ENCODE measurements at regions not wholly inside any gene's neighbourhood (a gene's known extent, or its start where the extent isn't known, plus 50 kb on each side); places are given as distances from the start of the nearest gene placed in this dataset.

DNA sequence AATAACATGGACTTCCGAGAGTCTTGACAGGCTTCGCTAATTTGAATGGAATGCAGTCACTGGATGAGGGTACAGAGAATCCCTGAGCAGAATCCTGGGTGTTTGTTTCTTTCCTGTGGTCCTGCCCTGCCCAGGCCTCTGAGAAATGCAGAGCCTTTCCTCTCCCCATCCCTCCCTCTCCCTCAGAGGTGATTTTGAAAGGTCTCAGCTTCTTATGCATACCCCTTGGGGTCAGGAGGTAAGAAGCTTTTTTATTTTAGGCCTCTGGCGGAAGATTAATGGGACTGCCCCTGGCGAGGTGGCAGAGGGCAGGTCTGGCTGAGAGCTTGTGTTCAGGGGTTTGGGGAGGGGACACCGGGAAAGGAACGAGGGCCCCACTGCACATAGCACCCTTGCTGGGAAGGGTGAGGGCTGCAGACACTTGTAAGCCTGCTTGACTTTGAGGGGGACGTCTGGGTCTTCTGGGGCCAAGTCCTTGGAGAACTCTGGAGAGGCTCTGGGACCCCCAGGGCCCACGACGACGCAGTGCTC, 116.5 kb upstream of the SLC45A1 start (continued):
- no peak for TF ChIP-seq TBP (CRISPR knock-in tag; IDR thresholded peaks at IDR 0.05)
- TF ChIP-seq, protein P1, sequence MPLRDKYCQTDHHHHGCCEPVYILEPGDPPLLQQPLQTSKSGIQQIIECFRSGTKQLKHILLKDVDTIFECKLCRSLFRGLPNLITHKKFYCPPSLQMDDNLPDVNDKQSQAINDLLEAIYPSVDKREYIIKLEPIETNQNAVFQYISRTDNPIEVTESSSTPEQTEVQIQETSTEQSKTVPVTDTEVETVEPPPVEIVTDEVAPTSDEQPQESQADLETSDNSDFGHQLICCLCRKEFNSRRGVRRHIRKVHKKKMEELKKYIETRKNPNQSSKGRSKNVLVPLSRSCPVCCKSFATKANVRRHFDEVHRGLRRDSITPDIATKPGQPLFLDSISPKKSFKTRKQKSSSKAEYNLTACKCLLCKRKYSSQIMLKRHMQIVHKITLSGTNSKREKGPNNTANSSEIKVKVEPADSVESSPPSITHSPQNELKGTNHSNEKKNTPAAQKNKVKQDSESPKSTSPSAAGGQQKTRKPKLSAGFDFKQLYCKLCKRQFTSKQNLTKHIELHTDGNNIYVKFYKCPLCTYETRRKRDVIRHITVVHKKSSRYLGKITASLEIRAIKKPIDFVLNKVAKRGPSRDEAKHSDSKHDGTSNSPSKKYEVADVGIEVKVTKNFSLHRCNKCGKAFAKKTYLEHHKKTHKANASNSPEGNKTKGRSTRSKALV (CRISPR knock-in tag; IDR thresholded peaks at IDR 0.05), result no peak

DNA sequence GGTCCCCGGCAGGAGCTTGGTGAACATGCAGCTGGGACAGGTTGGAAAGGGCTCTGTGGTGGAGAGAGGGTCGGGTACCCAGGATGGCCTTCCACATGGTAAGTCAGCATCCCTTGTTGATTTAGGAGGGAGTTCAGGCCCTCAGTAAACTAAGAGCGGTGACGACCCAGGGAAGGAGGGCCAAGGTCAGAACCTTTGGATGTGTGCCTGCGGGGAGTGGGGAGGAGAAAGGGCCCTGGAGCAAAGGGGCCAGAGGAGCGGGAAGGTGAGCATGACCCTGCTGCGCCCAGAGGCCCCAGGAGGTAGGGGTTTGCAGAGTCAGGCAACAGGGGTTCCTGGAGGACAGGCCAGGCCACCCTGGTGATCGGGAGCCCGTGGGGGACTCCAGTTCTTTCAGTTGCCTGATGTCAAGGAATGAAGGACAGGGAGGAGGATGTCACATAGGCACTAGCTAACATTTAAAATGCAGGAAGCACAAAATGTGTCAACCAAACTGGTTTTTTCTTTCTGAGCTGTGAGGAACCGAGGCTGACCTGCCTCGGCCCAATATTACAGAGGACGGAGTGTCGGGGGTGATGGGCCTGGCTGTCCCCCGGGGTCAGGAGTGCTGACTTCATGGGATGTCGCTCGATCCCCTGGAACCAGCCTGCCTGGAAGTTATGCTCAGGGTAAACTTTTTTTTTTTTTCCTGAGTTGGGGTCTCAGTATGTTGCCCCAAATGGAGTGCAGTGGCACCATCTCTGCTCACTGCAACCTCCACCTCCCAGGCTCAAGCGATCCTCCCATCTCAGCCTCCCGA, 117.4 kb upstream of the SLC45A1 start:
- CTCF ChIA-PET (ENCODE audit: low intra/inter-chr PET ratio, low total read pairs), result no interaction called here
- peak; percentile 66 for ATAC-seq
- in situ Hi-C loops (cut with HindIII; ENCODE audit: extremely low pct_ligation_motif_present, low pct_unique_long_range_greater_than_20kb), result no loop called here
- no peak for TF ChIP-seq ZNF775 (CRISPR knock-in tag; IDR thresholded peaks at IDR 0.05; ENCODE audit: borderline replicate concordance)
- TF ChIP-seq CBFB (CRISPR knock-in tag; IDR thresholded peaks at IDR 0.05), result peak; percentile 56; the same call in 1 of the 2 replicates
- TF ChIP-seq NFKB2 (CRISPR knock-in tag; IDR thresholded peaks at IDR 0.05; ENCODE audit: borderline replicate concordance), result no peak; the same call in 1 of the 2 replicates
- TF ChIP-seq NFE2 (CRISPR knock-in tag; IDR thresholded peaks at IDR 0.05), result no peak
- no peak for TF ChIP-seq EED (CRISPR knock-in tag; IDR thresholded peaks at IDR 0.05)
- no peak for TF ChIP-seq ZNF253 (CRISPR knock-in tag; IDR thresholded peaks at IDR 0.05; ENCODE audit: borderline replicate concordance)
- TF ChIP-seq FOXJ3 (CRISPR knock-in tag; IDR thresholded peaks at IDR 0.05; ENCODE audit: borderline replicate concordance), result peak; percentile 50; the same call in 1 of the 2 replicates
- TF ChIP-seq, protein P2, sequence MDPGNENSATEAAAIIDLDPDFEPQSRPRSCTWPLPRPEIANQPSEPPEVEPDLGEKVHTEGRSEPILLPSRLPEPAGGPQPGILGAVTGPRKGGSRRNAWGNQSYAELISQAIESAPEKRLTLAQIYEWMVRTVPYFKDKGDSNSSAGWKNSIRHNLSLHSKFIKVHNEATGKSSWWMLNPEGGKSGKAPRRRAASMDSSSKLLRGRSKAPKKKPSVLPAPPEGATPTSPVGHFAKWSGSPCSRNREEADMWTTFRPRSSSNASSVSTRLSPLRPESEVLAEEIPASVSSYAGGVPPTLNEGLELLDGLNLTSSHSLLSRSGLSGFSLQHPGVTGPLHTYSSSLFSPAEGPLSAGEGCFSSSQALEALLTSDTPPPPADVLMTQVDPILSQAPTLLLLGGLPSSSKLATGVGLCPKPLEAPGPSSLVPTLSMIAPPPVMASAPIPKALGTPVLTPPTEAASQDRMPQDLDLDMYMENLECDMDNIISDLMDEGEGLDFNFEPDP (CRISPR knock-in tag; conservative IDR thresholded peaks at IDR 0.05), result no peak
- TF ChIP-seq ZNF614 (CRISPR knock-in tag; IDR thresholded peaks at IDR 0.05; ENCODE audit: borderline replicate concordance), result no peak
- no peak for TF ChIP-seq SOX6 (IDR thresholded peaks at IDR 0.05)
- peak; percentile 90 for TF ChIP-seq SOX6 (CRISPR knock-in tag; IDR thresholded peaks at IDR 0.05)
- peak; percentile 98 for TF ChIP-seq HDAC2 (CRISPR knock-in tag; IDR thresholded peaks at IDR 0.05)
- TF ChIP-seq ZNF564 (CRISPR knock-in tag; IDR thresholded peaks at IDR 0.05), result no peak
- TF ChIP-seq ZNF563 (CRISPR knock-in tag; IDR thresholded peaks at IDR 0.05), result no peak
- TF ChIP-seq ATF1 (CRISPR knock-in tag; IDR thresholded peaks at IDR 0.05), result 0 out of 2 replicates have a peak, but pooled peaks have one; percentile 18
- TF ChIP-seq ZNF230 (CRISPR knock-in tag; IDR thresholded peaks at IDR 0.05), result no peak; the same call in 1 of the 2 replicates
- TF ChIP-seq, protein P3, sequence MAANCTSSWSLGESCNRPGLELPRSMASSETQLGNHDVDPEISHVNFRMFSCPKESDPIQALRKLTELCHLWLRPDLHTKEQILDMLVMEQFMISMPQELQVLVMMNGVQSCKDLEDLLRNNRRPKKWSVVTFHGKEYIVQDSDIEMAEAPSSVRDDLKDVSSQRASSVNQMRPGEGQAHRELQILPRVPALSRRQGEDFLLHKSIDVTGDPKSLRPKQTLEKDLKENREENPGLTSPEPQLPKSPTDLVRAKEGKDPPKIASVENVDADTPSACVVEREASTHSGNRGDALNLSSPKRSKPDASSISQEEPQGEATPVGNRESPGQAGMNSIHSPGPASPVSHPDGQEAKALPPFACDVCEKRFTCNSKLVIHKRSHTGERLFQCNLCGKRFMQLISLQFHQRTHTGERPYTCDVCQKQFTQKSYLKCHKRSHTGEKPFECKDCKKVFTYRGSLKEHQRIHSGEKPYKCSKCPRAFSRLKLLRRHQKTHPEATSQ (CRISPR knock-in tag; IDR thresholded peaks at IDR 0.05; ENCODE audit: borderline replicate concordance), result no peak

More for the DNA sequence above, 117.4 kb upstream of the SLC45A1 start:
- FAIRE-seq, result peak; percentile 71
- Histone ChIP-seq H3K27ac (ENCODE audit: extremely low read length, insufficient read depth, low read length) (peak overlapping the region; percentile 72), H4K20me1 (ENCODE audit: insufficient read depth, low read length) (no peaks in the 10 kb centered on the region), H2AFZ (ENCODE audit: low read length) (no peak overlapping the region), H3K4me1 (ENCODE audit: insufficient read depth, low read length) (peaks cover 92% of the 10 kb centered on the region), H3K27me3 (ENCODE audit: control insufficient read depth in 1 of 2, insufficient read depth in 2 of 2, low read length in 2 of 2) (no peaks in the 10 kb centered on the region), H3K9me3 (ENCODE audit: low read length) (no peaks in the 10 kb centered on the region), H3K4me2 (ENCODE audit: low read depth, low read length) (peak overlapping the region; percentile 63), H3K4me3 (replicated peaks in 1 of 3; ENCODE audit: insufficient read depth in 1 of 3, low read depth in 2 of 3, low read length in 3 of 3) (no peak overlapping the region), H3K79me2 (ENCODE audit: insufficient read depth, low read length) (peaks cover 5% of the 10 kb centered on the region), H3K9ac (ENCODE audit: insufficient read depth, low read depth, low read length) (peak overlapping the region; percentile 28; the same call in 1 of the 2 replicates), H3K36me3 (replicated peaks in 1 of 2; ENCODE audit: control insufficient read depth in 1 of 2, insufficient read depth in 2 of 2, low read length in 2 of 2) (no peaks in the 10 kb centered on the region)
- peak; percentile 80 for DNase-seq (ENCODE audit: low spot score)
- POLR2A ChIA-PET, result interaction anchor here (0.9 to 5.9 kb wide), 10 partner anchors 11 to 182 kb away, joined by 3 to 48 read pairs (median 6); partner anchors contain the start of gene ERRFI1
- WGBS (ENCODE audit: low lambda C conversion rate), result 50% methylated on average over 18 of the region's 18 CpGs
- BruUV-seq (replicated peaks), result no TSS peak
- intact Hi-C loops (cut with micrococcal nuclease; ENCODE audit: unreplicated experiment), result no loop called here
